Activated T-helper 1 cell treated with anti-CD3 and anti-CD28 coated beads, Interleukin-2, amount 50 U/mL, for 16 hours (primary cell): ENCODE measurements at regions not wholly inside any gene's neighbourhood (a gene's known extent, or its start where the extent isn't known, plus 50 kb on each side); places are given as distances from the start of the nearest gene placed in this dataset.

ENCODE experiments used
- DNase-seq, 2 donors: peaks; one replicate each; pipeline ENCODE4 v3.0.0-alpha.2; 2020; ENCODE audit warnings: low read depth in 1 of 2, low spot score in 1 of 2

GRCh38 chr2:81355436-81355835 lies 1050.9 kb upstream of the LRRTM1 start:
- DNase-seq: no peak

GRCh38 chr2:81334046-81334445 lies 1029.5 kb upstream of the LRRTM1 start:
- no peak for DNase-seq

GRCh38 chr2:81328968-81329367 lies 1024.4 kb upstream of the LRRTM1 start:
- DNase-seq: no peak

DNA sequence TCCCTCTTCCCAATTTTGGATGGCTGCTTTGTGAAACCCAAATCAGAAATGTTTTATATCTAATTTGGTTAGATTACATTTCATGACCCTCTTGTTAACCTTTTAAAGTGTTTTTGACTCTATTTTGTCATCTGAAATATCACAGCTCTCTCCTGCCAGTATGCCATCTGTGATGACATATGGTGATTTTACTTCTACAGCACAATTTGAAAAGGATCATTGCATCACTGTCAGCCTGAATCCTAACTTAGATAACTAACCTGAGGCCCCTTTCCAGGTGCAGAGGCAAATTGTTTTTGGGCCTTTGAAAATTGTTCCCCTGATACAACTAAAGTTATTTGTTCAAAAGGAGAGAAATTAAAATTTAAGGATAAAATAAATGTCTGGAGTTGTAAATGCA lies 1023.4 kb upstream of the LRRTM1 start:
- DNase-seq: no peak

GRCh38 chr2:81324046-81324445 lies 1019.5 kb upstream of the LRRTM1 start:
- DNase-seq: no peak

GRCh38 chr2:81304154-81304830 lies 999.7 kb upstream of the LRRTM1 start:
- DNase-seq: no peak

DNA sequence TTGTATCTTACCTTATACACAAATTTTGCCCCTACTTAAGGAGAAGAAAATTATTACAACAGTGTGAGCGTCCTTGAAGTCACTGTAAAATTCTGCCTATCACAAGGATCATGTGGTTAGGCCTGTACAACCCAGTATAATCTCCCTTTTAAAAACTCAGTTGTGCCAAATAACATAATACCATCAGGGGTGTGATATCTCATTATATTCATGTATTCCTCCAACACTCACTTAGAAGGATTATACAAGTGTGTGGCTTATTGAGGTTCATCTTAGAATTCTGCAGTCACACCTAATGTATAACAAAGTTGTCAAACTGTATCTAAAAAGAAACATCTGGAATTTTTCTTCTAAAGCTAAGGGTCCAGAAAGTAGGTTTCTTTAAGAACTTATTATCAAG lies 998.8 kb upstream of the LRRTM1 start:
- no peak for DNase-seq

- DNase-seq: no peak
Observed at GRCh38 chr2:81299841-81300240, 995.3 kb upstream of the LRRTM1 start.

- no peak for DNase-seq
Observed at GRCh38 chr2:81290846-81291245, 986.3 kb upstream of the LRRTM1 start.

- no peak for DNase-seq
Observed at GRCh38 chr2:81283081-81283480, 978.5 kb upstream of the LRRTM1 start.

GRCh38 chr2:81282151-81282769 lies 977.7 kb upstream of the LRRTM1 start:
- no peak for DNase-seq

DNA sequence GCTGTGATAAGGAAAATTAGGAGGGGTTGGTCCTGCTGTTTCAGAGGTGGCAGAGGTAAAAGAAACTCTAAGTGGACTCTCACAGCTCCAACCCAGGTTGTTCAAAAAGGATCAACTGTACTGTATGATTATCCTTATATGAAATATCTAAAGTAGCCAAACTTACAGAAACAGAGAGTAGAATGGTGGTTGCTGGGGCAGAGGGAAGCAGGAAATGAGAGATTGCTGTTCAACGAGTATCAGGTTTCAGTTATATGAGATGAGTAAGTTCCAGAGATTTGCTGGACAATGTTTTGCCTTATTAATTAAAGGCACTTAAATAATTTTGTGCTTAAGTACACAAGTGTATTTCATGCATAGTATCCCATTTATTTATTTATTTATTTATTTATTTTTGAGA lies 972.0 kb upstream of the LRRTM1 start:
- no peak for DNase-seq

- DNase-seq: no peak
Observed at GRCh38 chr2:81266106-81266505, 961.6 kb upstream of the LRRTM1 start.

DNA sequence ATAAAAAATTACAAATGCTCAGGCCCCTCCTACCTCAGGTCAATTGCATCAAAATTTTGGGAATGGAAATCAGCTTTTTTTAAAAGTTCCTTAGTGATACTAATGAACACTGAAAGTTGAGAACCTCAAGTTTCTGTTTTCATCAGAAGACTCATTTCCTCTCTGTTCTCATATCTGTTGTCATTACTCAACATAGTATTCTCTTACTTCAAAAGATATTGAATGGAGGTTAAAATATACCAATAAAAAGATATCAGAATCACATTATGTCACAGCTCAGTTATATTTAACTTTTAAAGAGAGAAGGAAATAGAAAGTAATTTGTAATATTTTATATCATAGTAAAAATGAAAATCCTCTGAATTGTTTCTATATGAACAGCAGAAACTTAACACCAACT lies 959.4 kb upstream of the LRRTM1 start:
- DNase-seq: no peak

DNA sequence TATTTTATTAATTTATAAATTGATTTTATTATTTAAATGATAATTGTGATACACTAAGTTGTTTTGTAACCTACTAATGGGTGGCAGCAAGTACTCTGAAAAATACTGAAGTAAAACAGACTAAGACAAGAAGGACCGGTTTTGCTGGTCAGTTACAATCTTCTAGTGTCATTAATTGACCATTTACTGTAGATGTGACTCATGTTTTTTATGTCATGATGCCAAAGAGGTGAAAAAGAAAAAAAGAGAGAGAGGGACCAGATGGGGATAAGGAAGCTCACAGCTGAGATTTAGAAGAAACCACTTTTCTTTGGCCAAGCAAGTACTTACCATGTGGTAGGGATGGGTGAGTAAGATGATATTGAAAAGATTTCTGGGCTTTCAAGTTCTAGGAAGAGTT lies 955.8 kb upstream of the LRRTM1 start:
- DNase-seq: no peak

GRCh38 chr2:81250270-81250669 lies 945.7 kb upstream of the LRRTM1 start:
- no peak for DNase-seq

GRCh38 chr2:81249152-81249551 lies 944.6 kb upstream of the LRRTM1 start:
- no peak for DNase-seq

- no peak for DNase-seq
Observed at GRCh38 chr2:81247648-81248047, 943.1 kb upstream of the LRRTM1 start.

- DNase-seq: no peak
Observed at GRCh38 chr2:81242501-81242900, 937.9 kb upstream of the LRRTM1 start.

DNA sequence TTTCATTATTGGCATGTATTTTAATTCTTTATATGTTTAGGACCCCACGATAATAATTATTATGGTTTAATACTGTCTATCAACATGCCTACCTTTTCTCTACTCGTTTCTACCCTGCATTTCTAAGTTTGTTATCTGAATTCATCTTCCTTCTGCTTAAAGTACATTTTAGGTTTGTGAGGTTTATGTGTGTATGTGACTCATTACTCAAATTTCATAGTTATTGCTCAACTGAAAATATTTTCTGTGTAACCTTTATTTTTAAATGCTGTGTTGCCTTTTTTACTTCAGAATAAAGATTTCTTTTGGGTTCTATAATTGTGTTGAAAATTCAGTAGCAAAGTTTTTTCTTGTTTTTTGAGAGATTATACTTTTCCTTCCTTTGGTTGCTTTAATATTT lies 933.9 kb upstream of the LRRTM1 start:
- no peak for DNase-seq

DNA sequence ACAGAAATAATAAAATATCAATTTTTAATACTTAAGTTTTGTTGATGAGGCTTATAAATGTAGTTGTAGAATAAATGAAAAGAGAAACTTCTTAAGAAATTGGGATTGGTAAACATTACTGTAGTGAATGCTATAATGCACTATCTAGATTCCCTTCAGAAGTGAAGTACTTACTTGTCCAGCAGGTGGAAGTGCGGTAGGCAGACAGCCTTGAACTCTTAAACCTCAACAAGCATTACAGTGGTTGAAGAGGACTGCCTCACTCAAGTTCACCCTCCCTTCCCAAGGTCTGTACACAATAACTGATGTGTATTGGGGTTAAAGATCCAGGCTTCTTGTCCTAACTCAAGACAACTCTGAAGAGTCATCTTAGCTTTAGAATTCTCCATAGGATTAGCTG lies 931.0 kb upstream of the LRRTM1 start:
- DNase-seq: no peak

DNA sequence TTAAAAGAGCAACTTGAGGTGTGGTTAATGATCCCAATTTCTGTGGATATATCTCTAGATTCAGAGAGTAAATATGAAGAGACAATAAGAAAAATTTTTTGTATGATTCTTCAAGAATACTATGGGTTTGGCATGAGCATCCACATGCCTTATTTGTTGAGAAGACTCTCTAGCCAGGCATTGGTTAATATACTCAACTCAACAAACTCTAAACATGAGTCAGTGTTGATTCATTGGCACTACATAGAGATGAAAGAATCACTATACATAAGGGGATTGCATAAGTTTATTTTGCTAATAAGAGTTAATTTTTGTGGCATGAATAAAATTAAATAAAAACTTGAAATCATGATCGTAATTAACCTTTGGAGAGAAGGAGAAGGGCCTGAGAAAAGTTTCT lies 930.2 kb upstream of the LRRTM1 start:
- no peak for DNase-seq

- DNase-seq: no peak
Observed at GRCh38 chr2:81225756-81226155, 921.2 kb upstream of the LRRTM1 start.
